Hepatocyte (in vitro differentiated cells): ENCODE measurements at regions not wholly inside any gene's neighbourhood (a gene's known extent, or its start where the extent isn't known, plus 50 kb on each side); places are given as distances from the start of the nearest gene placed in this dataset.

Source experiments
- DNase-seq: peaks from one replicate; pipeline ENCODE4 v3.0.0-alpha.2; 2016; ENCODE audit warnings: low spot score
- H2AFZ ChIP-seq: fragments of 200-600 bp; sonication (generic); 2 replicates; pipeline ENCODE4 v1.6.0; 2016; ENCODE audit warnings: antibody characterized with exemption, mild to moderate bottlenecking
- H3K27ac ChIP-seq: fragments of 200-600 bp; sonication (generic); 2 replicates; pipeline ENCODE4 v1.5.1; 2016; ENCODE audit warnings: mild to moderate bottlenecking
- H3K27me3 ChIP-seq: fragments of 200-600 bp; sonication (generic); 2 replicates; pipeline ENCODE4 v1.6.1; 2016
- H3K36me3 ChIP-seq: fragments of 200-600 bp; sonication (generic); replicated peaks from 2 replicates; pipeline ENCODE4 v1.5.1; 2016; ENCODE audit warnings: low read depth; ENCODE audit not compliant: insufficient read depth
- H3K4me1 ChIP-seq: fragments of 200-600 bp; sonication (generic); 2 replicates; pipeline ENCODE4 v1.5.1; 2016; ENCODE audit warnings: mild to moderate bottlenecking, moderate library complexity; ENCODE audit not compliant: insufficient read depth
- H3K4me2 ChIP-seq: fragments of 200-600 bp; sonication (generic); 2 replicates; pipeline ENCODE4 v1.6.0; 2016
- H3K4me3 ChIP-seq: fragments of 200-600 bp; sonication (generic); 2 replicates; pipeline ENCODE4 v1.5.1; 2016; ENCODE audit warnings: mild to moderate bottlenecking
- H3K79me2 ChIP-seq: fragments of 200-600 bp; sonication (generic); 2 replicates; pipeline ENCODE4 v1.6.0; 2017; ENCODE audit warnings: mild to moderate bottlenecking
- H3K9me2 ChIP-seq: fragments of 200-600 bp; sonication (generic); replicated peaks from 2 replicates; pipeline ENCODE4 v1.6.0; 2017; ENCODE audit warnings: mild to moderate bottlenecking; ENCODE audit not compliant: insufficient read depth
- H3K9me3 ChIP-seq: fragments of 200-600 bp; sonication (generic); 2 replicates; pipeline ENCODE4 v1.5.1; 2016; ENCODE audit warnings: low read depth, mild to moderate bottlenecking
- H4K20me1 ChIP-seq: fragments of 200-600 bp; sonication (generic); 2 replicates; pipeline ENCODE4 v1.6.0; 2016; ENCODE audit warnings: mild to moderate bottlenecking; ENCODE audit not compliant: insufficient read depth, poor library complexity, severe bottlenecking
- EZH2 ChIP-seq: fragments of 200-600 bp; sonication (generic); IDR thresholded peaks from 2 replicates; pipeline ENCODE4 v1.6.1; 2016; ENCODE audit warnings: antibody characterized with exemption, mild to moderate bottlenecking, borderline replicate concordance
- EZH2phosphoT487 ChIP-seq: fragments of 200-600 bp; sonication (generic); IDR thresholded peaks from one replicate; pipeline ENCODE4 v1.6.1; 2018; ENCODE audit warnings: antibody characterized with exemption, mild to moderate bottlenecking, low read depth, moderate library complexity; ENCODE audit not compliant: unreplicated experiment, severe bottlenecking
- WGBS: methylation state at CpG from one replicate; pipeline ENCODE4 v1.1.6; 2016; ENCODE audit warnings: low lambda C conversion rate; ENCODE audit errors: missing lambda C conversion rate; 5-methylcytosine and 5-hydroxymethylcytosine counted together
- TF ChIP-seq, protein P1 (sequence below): fragments of 200-600 bp; sonication (generic); IDR thresholded peaks from 2 replicates; pipeline ENCODE4 v1.5.1; 2016; ENCODE audit warnings: antibody characterized with exemption, mild to moderate bottlenecking; ENCODE audit not compliant: poor library complexity

DNA sequence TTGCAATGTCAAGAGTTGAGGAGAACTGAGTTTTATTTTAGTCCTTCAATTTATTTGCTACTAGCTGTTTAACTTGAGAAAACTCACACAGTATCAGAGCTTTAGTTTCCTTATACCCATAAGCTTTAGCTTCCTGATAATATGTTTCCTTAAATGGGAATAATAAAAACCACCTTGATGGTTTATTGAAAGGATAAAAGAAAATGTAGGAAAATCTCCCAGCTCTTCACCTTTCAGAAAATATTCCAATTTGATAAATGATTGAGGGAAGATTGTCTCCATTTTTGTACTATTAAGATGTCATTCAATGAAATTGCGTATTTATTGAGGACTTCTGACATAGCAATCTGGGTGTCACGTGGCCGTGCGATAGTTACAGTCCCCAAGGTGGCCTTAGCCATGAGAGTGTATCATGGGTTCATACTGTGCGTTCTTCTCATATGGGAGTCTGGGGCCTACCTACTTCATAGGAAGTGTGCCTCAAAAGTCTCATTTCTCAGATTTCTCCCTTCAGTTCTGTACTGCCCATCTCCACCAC, 296.3 kb upstream of the BMP2 start:
- Histone ChIP-seq H3K27me3 (no peaks in the 10 kb centered on the region), H3K9me2 (no peaks in the 10 kb centered on the region), H3K4me1 (no peaks in the 10 kb centered on the region), H3K4me2 (no peak overlapping the region), H3K79me2 (no peaks in the 10 kb centered on the region), H3K9me3 (no peaks in the 10 kb centered on the region), H2AFZ (no peak overlapping the region), H4K20me1 (no peaks in the 10 kb centered on the region), H3K4me3 (no peak overlapping the region), H3K36me3 (no peaks in the 10 kb centered on the region), H3K27ac (no peak overlapping the region)
- 97% methylated on average over 5 of the region's 5 CpGs for WGBS
- TF ChIP-seq EZH2 (no peak), EZH2phosphoT487 (no peak)
- TF ChIP-seq, protein P1, sequence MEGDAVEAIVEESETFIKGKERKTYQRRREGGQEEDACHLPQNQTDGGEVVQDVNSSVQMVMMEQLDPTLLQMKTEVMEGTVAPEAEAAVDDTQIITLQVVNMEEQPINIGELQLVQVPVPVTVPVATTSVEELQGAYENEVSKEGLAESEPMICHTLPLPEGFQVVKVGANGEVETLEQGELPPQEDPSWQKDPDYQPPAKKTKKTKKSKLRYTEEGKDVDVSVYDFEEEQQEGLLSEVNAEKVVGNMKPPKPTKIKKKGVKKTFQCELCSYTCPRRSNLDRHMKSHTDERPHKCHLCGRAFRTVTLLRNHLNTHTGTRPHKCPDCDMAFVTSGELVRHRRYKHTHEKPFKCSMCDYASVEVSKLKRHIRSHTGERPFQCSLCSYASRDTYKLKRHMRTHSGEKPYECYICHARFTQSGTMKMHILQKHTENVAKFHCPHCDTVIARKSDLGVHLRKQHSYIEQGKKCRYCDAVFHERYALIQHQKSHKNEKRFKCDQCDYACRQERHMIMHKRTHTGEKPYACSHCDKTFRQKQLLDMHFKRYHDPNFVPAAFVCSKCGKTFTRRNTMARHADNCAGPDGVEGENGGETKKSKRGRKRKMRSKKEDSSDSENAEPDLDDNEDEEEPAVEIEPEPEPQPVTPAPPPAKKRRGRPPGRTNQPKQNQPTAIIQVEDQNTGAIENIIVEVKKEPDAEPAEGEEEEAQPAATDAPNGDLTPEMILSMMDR, result no peak
- no peak for DNase-seq

DNA sequence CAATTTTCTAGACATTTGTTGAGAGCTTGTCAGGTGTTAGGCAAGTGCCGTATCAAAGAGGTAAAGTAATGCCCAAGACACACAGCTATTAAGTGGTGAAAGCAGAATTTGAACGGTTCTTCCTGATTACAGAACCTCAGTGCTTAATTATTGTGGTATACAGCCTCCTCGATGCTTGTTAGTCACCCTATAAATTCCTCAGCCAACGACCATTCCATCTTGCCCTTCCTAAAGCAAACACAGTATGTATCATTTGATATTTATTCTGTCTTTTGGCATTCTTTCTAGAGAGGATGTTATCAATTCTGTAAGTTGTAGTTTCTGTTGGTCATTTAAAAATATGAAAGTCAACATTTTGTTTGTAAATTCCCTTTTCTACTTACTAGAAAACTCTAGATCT, 297.8 kb upstream of the BMP2 start:
- WGBS, result 44% methylated on average over 4 of the region's 4 CpGs
- Histone ChIP-seq H3K27me3 (no peaks in the 10 kb centered on the region), H4K20me1 (no peaks in the 10 kb centered on the region), H3K4me2 (no peak overlapping the region), H3K79me2 (no peaks in the 10 kb centered on the region), H3K36me3 (no peaks in the 10 kb centered on the region), H3K27ac (no peak overlapping the region), H3K9me3 (no peaks in the 10 kb centered on the region), H2AFZ (no peak overlapping the region), H3K4me1 (no peaks in the 10 kb centered on the region), H3K4me3 (no peak overlapping the region), H3K9me2 (no peaks in the 10 kb centered on the region)
- no peak for DNase-seq
- TF ChIP-seq, protein P1, result no peak
- no peak for TF ChIP-seq EZH2
- no peak for TF ChIP-seq EZH2phosphoT487

DNA sequence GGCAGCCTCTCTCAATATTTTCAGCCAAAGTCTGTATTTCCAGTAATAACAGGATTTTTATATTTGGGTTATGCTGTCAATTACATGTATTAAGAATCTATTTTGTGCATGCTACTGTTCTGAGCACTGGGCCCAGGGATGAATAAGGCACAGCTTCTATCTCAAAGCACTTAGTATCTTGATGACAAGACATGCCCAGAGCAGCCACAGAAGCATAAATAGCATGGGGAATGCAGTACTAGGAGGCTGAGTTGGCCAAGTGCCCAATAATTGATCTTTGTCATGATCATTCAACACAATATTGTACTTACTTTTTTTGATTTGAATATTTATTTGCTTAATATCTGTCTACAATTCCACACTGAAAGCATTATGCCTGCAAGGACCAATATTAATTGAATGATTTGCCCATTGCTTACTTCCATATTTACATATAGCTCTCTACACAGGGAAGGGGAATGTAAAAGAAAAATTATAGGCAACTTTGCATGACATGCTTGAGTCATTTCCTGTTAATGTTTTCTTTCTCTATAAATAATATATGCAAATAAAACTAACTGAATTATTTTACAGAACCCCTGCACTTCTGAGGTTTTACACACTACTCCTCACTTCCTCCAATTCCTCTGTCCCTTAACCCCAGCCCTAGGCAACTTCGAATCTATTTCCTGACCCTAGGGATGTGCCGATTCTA, 298.9 kb upstream of the BMP2 start:
- no peak for DNase-seq
- Histone ChIP-seq H3K9me2 (no peaks in the 10 kb centered on the region), H3K4me1 (no peaks in the 10 kb centered on the region), H3K4me3 (no peak overlapping the region), H3K79me2 (no peaks in the 10 kb centered on the region), H3K36me3 (no peaks in the 10 kb centered on the region), H3K9me3 (no peaks in the 10 kb centered on the region), H4K20me1 (no peaks in the 10 kb centered on the region), H3K27me3 (no peaks in the 10 kb centered on the region), H2AFZ (no peak overlapping the region), H3K27ac (no peak overlapping the region), H3K4me2 (no peak overlapping the region)
- TF ChIP-seq EZH2phosphoT487 (no peak), EZH2 (no peak)
- TF ChIP-seq, protein P1, result no peak
- 76% methylated on average over 2 of the region's 2 CpGs for WGBS
